ENCODE measurements at regions not wholly inside any gene's neighbourhood (a gene's known extent, or its start where the extent isn't known, plus 50 kb on each side); places are given as distances from the start of the nearest gene placed in this dataset.

DNA sequence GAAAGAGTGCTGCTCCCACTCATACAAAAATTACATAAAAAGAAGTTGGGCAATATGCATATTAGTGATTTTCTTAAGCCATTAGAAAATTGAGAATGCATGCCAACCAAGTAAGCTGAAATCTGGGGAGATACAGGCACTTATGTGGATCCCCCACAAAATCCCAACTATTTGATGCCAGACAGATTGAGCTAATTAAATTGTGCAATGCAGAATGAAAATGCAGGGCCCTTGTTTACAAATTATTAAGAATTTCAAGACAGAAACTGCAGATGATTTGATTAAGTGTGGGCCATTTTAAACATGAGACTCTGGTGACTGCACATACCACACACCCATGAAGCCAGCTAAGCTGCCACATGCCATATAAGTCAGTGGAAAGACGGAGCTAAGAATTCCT lies 554.5 kb downstream of the CBLN2 start:
- Histone ChIP-seq H3K36me3 (replicated peaks) (no peaks in the 10 kb centered on the region), H3K27ac (no peak overlapping the region), H3K4me3 (ENCODE audit: low read depth, low read length) (no peak overlapping the region), H3K27me3 (replicated peaks) (no peaks in the 10 kb centered on the region)
- in situ Hi-C loops (cut with HindIII; ENCODE audit: low pct_ligation_motif_present, low sequenced_read_pairs), result no loop called here
- no peak for TF ChIP-seq CTCF (IDR thresholded peaks at IDR 0.05; ENCODE audit: low read depth, low read length, missing control alignments)
- no peak for DNase-seq

GRCh38 chr18:71986351-71987050 lies 557.6 kb downstream of the CBLN2 start:
- no peak overlapping the region for H3K27ac ChIP-seq
- no peaks in the 10 kb centered on the region for H3K27me3 ChIP-seq (replicated peaks)
- no peak overlapping the region for H3K4me3 ChIP-seq (ENCODE audit: low read depth, low read length)
- TF ChIP-seq CTCF (IDR thresholded peaks at IDR 0.05; ENCODE audit: low read depth, low read length, missing control alignments), result no peak
- in situ Hi-C loops (cut with HindIII; ENCODE audit: low pct_ligation_motif_present, low sequenced_read_pairs), result no loop called here
- no peak for DNase-seq
- H3K36me3 ChIP-seq (replicated peaks), result no peaks in the 10 kb centered on the region

GRCh38 chr18:71976744-71977143 lies 567.4 kb downstream of the CBLN2 start:
- in situ Hi-C loops (cut with HindIII; ENCODE audit: low pct_ligation_motif_present, low sequenced_read_pairs), result no loop called here
- TF ChIP-seq CTCF (IDR thresholded peaks at IDR 0.05; ENCODE audit: low read depth, low read length, missing control alignments), result no peak
- H3K4me3 ChIP-seq (ENCODE audit: low read depth, low read length), result no peak overlapping the region
- no peak overlapping the region for H3K27ac ChIP-seq
- H3K27me3 ChIP-seq (replicated peaks), result no peaks in the 10 kb centered on the region
- no peak for DNase-seq
- H3K36me3 ChIP-seq (replicated peaks), result no peaks in the 10 kb centered on the region

DNA sequence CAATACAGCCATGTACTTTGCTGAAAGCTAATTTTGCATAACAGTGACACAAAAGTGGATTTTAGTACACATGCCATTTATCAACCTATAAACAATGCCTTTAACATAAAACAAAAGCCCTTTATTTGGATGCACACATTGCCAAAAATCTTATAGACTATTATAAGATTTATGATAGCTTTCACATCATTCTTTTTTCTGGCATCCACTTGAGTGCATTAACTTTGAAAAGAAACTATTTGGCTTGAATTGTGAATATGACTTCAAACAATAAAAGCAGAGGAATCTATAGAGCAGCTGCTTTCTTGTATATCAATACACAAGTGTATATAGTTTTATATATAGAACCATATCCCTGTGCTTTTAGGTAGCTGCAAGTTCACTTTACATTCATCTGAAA lies 577.4 kb downstream of the CBLN2 start:
- no peak for DNase-seq
- in situ Hi-C loops (cut with HindIII; ENCODE audit: low pct_ligation_motif_present, low sequenced_read_pairs), result no loop called here
- Histone ChIP-seq H3K4me3 (ENCODE audit: low read depth, low read length) (no peak overlapping the region), H3K27me3 (replicated peaks) (no peaks in the 10 kb centered on the region), H3K27ac (no peak overlapping the region), H3K36me3 (replicated peaks) (no peaks in the 10 kb centered on the region)
- no peak for TF ChIP-seq CTCF (IDR thresholded peaks at IDR 0.05; ENCODE audit: low read depth, low read length, missing control alignments)

DNA sequence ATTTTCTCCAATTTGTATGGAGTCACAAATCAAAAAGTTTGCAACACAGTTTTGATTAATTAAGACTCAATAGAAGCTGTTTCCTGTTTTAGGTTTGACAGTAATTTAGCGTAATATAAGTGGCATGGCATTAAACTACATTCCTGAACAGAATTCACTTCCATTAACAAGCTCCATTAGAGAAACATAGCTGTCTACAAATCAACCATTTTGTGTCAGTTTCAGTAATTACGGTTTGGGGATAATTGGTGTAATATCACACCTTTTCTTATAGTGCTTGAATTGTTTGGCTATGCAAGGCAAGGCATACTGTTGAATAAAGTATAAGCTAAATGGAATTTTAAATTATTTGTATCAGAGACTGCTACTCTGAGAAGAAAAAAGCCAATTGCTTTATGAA lies 585.5 kb downstream of the CBLN2 start:
- DNase-seq, result no peak
- no peaks in the 10 kb centered on the region for H3K36me3 ChIP-seq (replicated peaks)
- no peak overlapping the region for H3K4me3 ChIP-seq (ENCODE audit: low read depth, low read length)
- no peak overlapping the region for H3K27ac ChIP-seq
- in situ Hi-C loops (cut with HindIII; ENCODE audit: low pct_ligation_motif_present, low sequenced_read_pairs), result no loop called here
- no peaks in the 10 kb centered on the region for H3K27me3 ChIP-seq (replicated peaks)
- TF ChIP-seq CTCF (IDR thresholded peaks at IDR 0.05; ENCODE audit: low read depth, low read length, missing control alignments), result no peak

DNA sequence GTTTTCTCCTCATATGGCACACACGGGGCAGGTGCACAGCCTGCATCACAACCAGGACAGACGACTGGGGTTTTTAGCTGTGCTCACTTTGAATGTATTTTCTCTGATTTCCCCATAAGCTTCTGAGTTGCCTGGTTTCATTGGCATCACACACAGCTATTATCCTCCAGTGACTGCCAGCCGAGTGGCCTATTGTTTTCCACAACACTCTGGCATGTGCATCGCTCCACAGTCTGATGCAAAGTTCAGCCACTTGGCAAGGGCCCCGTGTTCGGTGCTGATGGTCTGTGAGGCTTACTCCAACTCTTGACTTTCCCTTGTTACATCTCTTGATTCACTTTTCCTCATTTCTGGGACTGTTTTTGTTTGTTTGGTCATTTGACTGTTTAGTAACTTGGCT lies 593.1 kb downstream of the CBLN2 start:
- Histone ChIP-seq H3K36me3 (replicated peaks) (no peaks in the 10 kb centered on the region), H3K27me3 (replicated peaks) (no peaks in the 10 kb centered on the region), H3K27ac (no peak overlapping the region), H3K4me3 (ENCODE audit: low read depth, low read length) (no peak overlapping the region)
- in situ Hi-C loops (cut with HindIII; ENCODE audit: low pct_ligation_motif_present, low sequenced_read_pairs), result no loop called here
- no peak for DNase-seq
- no peak for TF ChIP-seq CTCF (IDR thresholded peaks at IDR 0.05; ENCODE audit: low read depth, low read length, missing control alignments)

Measured in brain microvascular endothelial cell (primary cell).